B cell (primary cell): ENCODE measurements at regions not wholly inside any gene's neighbourhood (a gene's known extent, or its start where the extent isn't known, plus 50 kb on each side); places are given as distances from the start of the nearest gene placed in this dataset.

Source experiments
- ATAC-seq: fragments of 200-7000 bp; cut with Tn5 transposase; one replicate; pipeline ENCODE4 v1.10.0; 2021; ENCODE audit warnings: low read depth, mild to moderate bottlenecking, moderate number of reproducible peaks, moderate library complexity
- CTCF ChIA-PET: fragments of 350-600 bp; sonication (Branson Sonifier 250); formaldehyde crosslinking; loops from one replicate; lab custom pipeline; 2021; ENCODE audit warnings: antibody characterized with exemption, inconsistent platforms; lab: Charles Lee
- POLR2A ChIA-PET: fragments of 350-600 bp; sonication (Branson Sonifier 250); formaldehyde crosslinking; loops from one replicate; lab custom pipeline; 2021; ENCODE audit warnings: antibody characterized with exemption; lab: Charles Lee
- DNase-seq: peaks from one replicate; pipeline ENCODE4 v3.0.0; 2013
- H2AFZ ChIP-seq: 2 replicates; pipeline ENCODE4 v1.6.1; 2012; ENCODE audit warnings: mild to moderate bottlenecking, low read depth, low read length; ENCODE audit not compliant: insufficient read depth, poor library complexity, severe bottlenecking
- H3K27ac ChIP-seq, 2 donors: 1 replicate in 1 of 2; 2 replicates in 1 of 2; pipeline ENCODE4 v1.5.1; 2012 to 2013; ENCODE audit warnings: low read length in 2 of 2, mild to moderate bottlenecking in 2 of 2, moderate library complexity in 1 of 2
- H3K27me3 ChIP-seq, 4 experiments: fragments of 200-600 bp in 1 of 4; sonication (generic) in 1 of 4; replicated peaks in 1 of 4; 1 replicate in 2 of 4; 2 replicates in 2 of 4; pipeline versions ENCODE4 v1.6.1 to v1.7.0; 2013 to 2016; ENCODE audit warnings: low read length in 3 of 4, mild to moderate bottlenecking in 2 of 4, mixed read lengths in 1 of 4, moderate library complexity in 1 of 4; ENCODE audit not compliant: insufficient read depth in 4 of 4, control insufficient read depth in 3 of 4; ENCODE audit errors: control extremely low read depth in 1 of 4
- H3K36me3 ChIP-seq, 2 experiments: replicated peaks in 1 of 2; 1 replicate in 1 of 2; 2 replicates in 1 of 2; pipeline versions ENCODE4 v1.6.1 to v1.7.1; 2013; ENCODE audit warnings: low read length in 1 of 2; ENCODE audit not compliant: insufficient read depth in 2 of 2, control insufficient read depth in 1 of 2; ENCODE audit errors: control extremely low read depth in 1 of 2, extremely low read depth in 1 of 2
- H3K4me1 ChIP-seq, 2 donors: fragments of 200-600 bp in 1 of 2; sonication (generic) in 1 of 2; 1 replicate in 1 of 2; 2 replicates in 1 of 2; pipeline versions ENCODE4 v1.5.1 to v1.6.1; 2013 to 2017; ENCODE audit warnings: low read length in 2 of 2; ENCODE audit not compliant: control insufficient read depth in 2 of 2, insufficient read depth in 2 of 2
- H3K4me2 ChIP-seq: replicated peaks from 2 replicates; pipeline ENCODE3; 2012; ENCODE audit warnings: mild to moderate bottlenecking, low read depth, low read length; ENCODE audit not compliant: poor library complexity, severe bottlenecking
- H3K4me3 ChIP-seq, 5 experiments: fragments of 200-600 bp in 1 of 5; sonication (generic) in 1 of 5; 1 replicate in 3 of 5; 2 replicates in 2 of 5; pipeline versions ENCODE4 v1.5.1 to v1.7.0; 2011 to 2016; ENCODE audit warnings: low read length in 4 of 5, mild to moderate bottlenecking in 4 of 5, low read depth in 2 of 5, control low read depth in 1 of 5, moderate library complexity in 1 of 5; ENCODE audit not compliant: insufficient read depth in 1 of 5; ENCODE audit errors: control extremely low read depth in 1 of 5, extremely low read depth in 1 of 5
- H3K79me2 ChIP-seq: fragments of 200-600 bp; sonication (generic); one replicate; pipeline ENCODE4 v1.6.0; 2016; ENCODE audit warnings: low read length; ENCODE audit not compliant: control insufficient read depth, insufficient read depth
- H3K9ac ChIP-seq: fragments of 200-600 bp; sonication (generic); 2 replicates; pipeline ENCODE4 v1.6.1; 2017; ENCODE audit warnings: mild to moderate bottlenecking, low read length, moderate library complexity
- H3K9me3 ChIP-seq, 3 donors: one replicate each; pipeline versions ENCODE4 v1.6.1 to v1.7.1; 2013; ENCODE audit warnings: low read length in 2 of 3; ENCODE audit not compliant: control insufficient read depth in 2 of 3, insufficient read depth in 1 of 3; ENCODE audit errors: control extremely low read depth in 1 of 3
- H4K20me1 ChIP-seq: 2 replicates; pipeline ENCODE4 v1.6.0; 2012; ENCODE audit warnings: mild to moderate bottlenecking, low read length; ENCODE audit not compliant: insufficient read depth, control insufficient read depth, poor library complexity, severe bottlenecking
- H3K27ac Mint-ChIP-seq: one replicate; pipeline ENCODE4 v1.8.0; 2021; ENCODE audit warnings: mixed read lengths
- H3K27me3 Mint-ChIP-seq: one replicate; pipeline ENCODE4 v1.8.0; 2021; ENCODE audit warnings: mixed read lengths
- H3K4me1 Mint-ChIP-seq: one replicate; pipeline ENCODE4 v1.8.0; 2021; ENCODE audit warnings: mixed read lengths
- H3K4me3 Mint-ChIP-seq: one replicate; pipeline ENCODE4 v1.8.0; 2021; ENCODE audit warnings: mixed read lengths
- H3K9me3 Mint-ChIP-seq: one replicate; pipeline ENCODE4 v1.8.0; 2022; ENCODE audit warnings: mixed read lengths; ENCODE audit not compliant: insufficient read depth
- EZH2 ChIP-seq: IDR thresholded peaks from 2 replicates; pipeline ENCODE4 v1.6.1; 2012; ENCODE audit warnings: borderline replicate concordance, low read depth, mild to moderate bottlenecking, moderate library complexity, low read length; ENCODE audit not compliant: insufficient read depth, poor library complexity, severe bottlenecking
- WGBS: methylation state at CpG from one replicate; pipeline ENCODE4 v1.1.5; 2013; ENCODE audit warnings: missing lambda C conversion rate; ENCODE audit not compliant: insufficient coverage; 5-methylcytosine and 5-hydroxymethylcytosine counted together
- intact Hi-C: fragments of 100-400 bp; cut with micrococcal nuclease; formaldehyde crosslinking; loops from one replicate; pipeline ENCODE4 v1.10.0; 2022
- TF ChIP-seq, protein P1 (sequence below): fragments of 200-600 bp; IDR thresholded peaks from one replicate; pipeline ENCODE4 v1.8.0; 2022; ENCODE audit warnings: antibody characterized with exemption, mild to moderate bottlenecking

DNA sequence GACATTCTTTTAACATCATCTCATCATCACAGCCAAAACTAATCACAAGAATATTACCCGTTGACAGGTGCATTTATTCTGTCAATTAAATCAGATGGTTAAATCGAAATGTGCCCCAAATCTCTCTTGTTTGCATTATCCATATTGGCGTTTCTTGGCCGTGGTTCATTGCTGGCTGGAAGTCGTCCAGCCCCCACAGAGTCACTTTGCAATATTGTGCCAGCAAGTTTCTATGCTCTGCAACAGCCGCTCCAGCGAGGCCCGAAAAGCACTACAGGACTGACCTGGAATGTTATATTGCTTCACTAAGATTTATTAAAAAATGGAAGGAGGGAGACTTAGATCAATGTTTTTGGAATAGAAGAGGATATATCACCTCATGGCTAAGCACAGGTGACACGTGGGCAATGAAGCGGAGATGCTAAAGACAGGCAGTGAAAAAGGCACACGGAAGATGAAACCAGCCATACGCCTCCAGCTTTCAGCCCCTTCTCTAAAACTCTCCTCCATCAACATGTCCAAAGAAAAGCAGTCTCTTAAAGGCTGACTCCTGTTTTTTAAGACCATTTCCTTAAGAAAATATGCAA lies 176.8 kb upstream of the VRK2 start:
- Histone ChIP-seq H3K4me2 (no peak overlapping the region), H3K27ac (no peak overlapping the region), H3K4me3 (no peak overlapping the region), H3K27me3 (no peaks in the 10 kb centered on the region), H3K79me2 (no peaks in the 10 kb centered on the region), H2AFZ (no peak overlapping the region), H3K4me1 (no peaks in the 10 kb centered on the region), H4K20me1 (no peaks in the 10 kb centered on the region), H3K36me3 (no peaks in the 10 kb centered on the region), H3K9ac (no peak overlapping the region), H3K9me3 (no peaks in the 10 kb centered on the region)
- POLR2A ChIA-PET = no interaction called here
- WGBS = 98% methylated on average over 12 of the region's 12 CpGs
- Mint-ChIP-seq H3K27me3 (no peaks in the 10 kb centered on the region), H3K27ac (no peak overlapping the region), H3K9me3 (no peaks in the 10 kb centered on the region), H3K4me1 (no peaks in the 10 kb centered on the region), H3K4me3 (no peak overlapping the region)
- TF ChIP-seq EZH2 = no peak
- TF ChIP-seq, protein P1, sequence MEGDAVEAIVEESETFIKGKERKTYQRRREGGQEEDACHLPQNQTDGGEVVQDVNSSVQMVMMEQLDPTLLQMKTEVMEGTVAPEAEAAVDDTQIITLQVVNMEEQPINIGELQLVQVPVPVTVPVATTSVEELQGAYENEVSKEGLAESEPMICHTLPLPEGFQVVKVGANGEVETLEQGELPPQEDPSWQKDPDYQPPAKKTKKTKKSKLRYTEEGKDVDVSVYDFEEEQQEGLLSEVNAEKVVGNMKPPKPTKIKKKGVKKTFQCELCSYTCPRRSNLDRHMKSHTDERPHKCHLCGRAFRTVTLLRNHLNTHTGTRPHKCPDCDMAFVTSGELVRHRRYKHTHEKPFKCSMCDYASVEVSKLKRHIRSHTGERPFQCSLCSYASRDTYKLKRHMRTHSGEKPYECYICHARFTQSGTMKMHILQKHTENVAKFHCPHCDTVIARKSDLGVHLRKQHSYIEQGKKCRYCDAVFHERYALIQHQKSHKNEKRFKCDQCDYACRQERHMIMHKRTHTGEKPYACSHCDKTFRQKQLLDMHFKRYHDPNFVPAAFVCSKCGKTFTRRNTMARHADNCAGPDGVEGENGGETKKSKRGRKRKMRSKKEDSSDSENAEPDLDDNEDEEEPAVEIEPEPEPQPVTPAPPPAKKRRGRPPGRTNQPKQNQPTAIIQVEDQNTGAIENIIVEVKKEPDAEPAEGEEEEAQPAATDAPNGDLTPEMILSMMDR = no peak
- CTCF ChIA-PET = no interaction called here
- no peak for DNase-seq
- ATAC-seq = no peak
- intact Hi-C loops = no loop called here

DNA sequence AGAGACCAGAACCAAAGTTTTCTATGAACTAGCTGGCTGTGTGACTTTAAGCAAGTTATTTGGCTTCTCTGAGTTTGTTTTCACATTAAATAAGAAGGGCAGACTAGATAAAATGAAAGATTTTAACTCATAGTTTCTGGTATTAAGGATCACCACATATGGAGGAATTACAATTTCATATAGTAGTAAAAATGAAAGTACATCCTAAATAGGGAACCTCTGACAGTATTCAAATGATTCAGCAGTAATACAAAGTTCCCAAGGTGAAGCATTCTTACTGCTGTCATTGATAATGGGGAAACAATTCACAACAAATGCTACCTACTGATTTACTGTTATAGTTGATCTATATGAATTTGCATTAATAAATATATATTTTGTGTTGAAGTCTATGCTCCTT lies 170.3 kb upstream of the VRK2 start:
- no peak overlapping the region for H3K4me3 Mint-ChIP-seq
- Histone ChIP-seq H3K4me2 (no peak overlapping the region), H3K27me3 (no peaks in the 10 kb centered on the region), H2AFZ (no peak overlapping the region), H3K4me1 (peaks cover 0 to 12% of the 10 kb centered on the region in 2 donors), H3K27ac (no peak overlapping the region), H3K9me3 (no peaks in the 10 kb centered on the region), H3K36me3 (no peaks in the 10 kb centered on the region), H3K79me2 (no peaks in the 10 kb centered on the region), H4K20me1 (no peaks in the 10 kb centered on the region), H3K4me3 (no peak overlapping the region), H3K9ac (no peak overlapping the region)
- no peak for TF ChIP-seq EZH2
- TF ChIP-seq, protein P1 = no peak
- ATAC-seq (no peak), DNase-seq (no peak)
- H3K27ac Mint-ChIP-seq = no peak overlapping the region
- no peaks in the 10 kb centered on the region for H3K27me3 Mint-ChIP-seq
- CTCF ChIA-PET = no interaction called here
- H3K9me3 Mint-ChIP-seq = no peaks in the 10 kb centered on the region
- POLR2A ChIA-PET = no interaction called here
- intact Hi-C loops = no loop called here
- peaks cover 12% of the 10 kb centered on the region for H3K4me1 Mint-ChIP-seq
